ENCODE measurements at regions not wholly inside any gene's neighbourhood (a gene's known extent, or its start where the extent isn't known, plus 50 kb on each side); places are given as distances from the start of the nearest gene placed in this dataset.

DNA sequence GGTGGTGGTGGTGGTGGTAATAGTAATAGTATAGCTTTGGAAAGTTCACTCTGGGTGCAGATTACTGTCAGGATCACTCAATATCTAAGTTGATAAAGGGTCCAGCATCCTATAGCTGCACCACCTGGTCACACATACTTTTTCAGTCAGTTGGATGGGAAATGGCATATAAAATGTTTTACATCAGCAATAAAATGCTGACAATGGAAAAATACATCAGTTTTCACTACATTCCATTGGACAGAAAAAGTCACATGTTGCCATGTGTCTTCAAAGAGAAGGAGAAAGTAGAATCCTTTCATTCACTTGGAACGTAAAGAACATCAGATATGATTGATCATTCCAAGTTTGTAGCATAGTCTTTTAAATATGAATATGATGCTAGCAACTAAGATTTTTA lies 481.4 kb downstream of the SLITRK6 start:
- TF ChIP-seq POLR2A (IDR thresholded peaks at IDR 0.05; ENCODE audit: low read depth, low read length) (no peak), SPI1 (IDR thresholded peaks at IDR 0.05; ENCODE audit: low read depth, low read length) (no peak), POLR2AphosphoS5 (IDR thresholded peaks at IDR 0.05; ENCODE audit: low read depth, low read length) (no peak)

Data from GM12891 (cell line).